GM13976 (cell line): ENCODE measurements at regions not wholly inside any gene's neighbourhood (a gene's known extent, or its start where the extent isn't known, plus 50 kb on each side); places are given as distances from the start of the nearest gene placed in this dataset.

Experiments used
- DNase-seq: peaks from one replicate; pipeline ENCODE4 v3.0.0; 2012; ENCODE audit warnings: low spot score
- CTCF ChIP-seq: IDR thresholded peaks from 2 replicates; pipeline ENCODE4 v1.5.1; 2012; ENCODE audit warnings: borderline replicate concordance, mild to moderate bottlenecking; ENCODE audit not compliant: insufficient read depth; ENCODE audit errors: extremely low read depth, missing control alignments, control extremely low read depth
- in situ Hi-C: fragments of 300-500 bp; cut with MboI; formaldehyde crosslinking; loops from one replicate; pipeline ENCODE4 v1.12.0; 2022; ENCODE audit warnings: low sequenced_read_pairs, mixed read lengths, inconsistent platforms; ENCODE audit not compliant: unreplicated experiment

- no peak for TF ChIP-seq CTCF
- no peak for DNase-seq
- in situ Hi-C loops, result no loop called here
Measured at GRCh38 chr1:18011703-18012102, 95.9 kb upstream of the IGSF21 start.

DNA sequence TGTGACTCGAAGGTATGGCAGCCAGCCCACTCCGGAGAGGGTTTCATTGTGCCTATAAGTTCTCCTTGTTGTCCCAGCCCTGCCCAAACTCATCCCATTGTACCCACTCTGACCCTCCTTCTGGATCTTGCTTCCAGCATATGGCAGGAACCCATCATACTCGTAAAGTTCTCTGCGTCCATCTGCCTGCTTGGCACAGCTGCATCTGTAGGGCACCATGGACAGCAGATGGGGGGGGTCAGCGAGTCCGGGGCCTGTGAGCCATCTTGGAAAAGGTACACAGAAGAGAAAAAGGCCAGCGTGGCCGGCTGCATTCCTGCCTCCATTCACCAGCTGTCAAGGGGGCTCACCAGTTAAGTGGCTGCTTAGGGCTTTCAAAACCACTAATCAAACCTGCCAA lies 94.9 kb upstream of the IGSF21 start:
- DNase-seq, result no peak
- in situ Hi-C loops, result no loop called here
- no peak for TF ChIP-seq CTCF

DNA sequence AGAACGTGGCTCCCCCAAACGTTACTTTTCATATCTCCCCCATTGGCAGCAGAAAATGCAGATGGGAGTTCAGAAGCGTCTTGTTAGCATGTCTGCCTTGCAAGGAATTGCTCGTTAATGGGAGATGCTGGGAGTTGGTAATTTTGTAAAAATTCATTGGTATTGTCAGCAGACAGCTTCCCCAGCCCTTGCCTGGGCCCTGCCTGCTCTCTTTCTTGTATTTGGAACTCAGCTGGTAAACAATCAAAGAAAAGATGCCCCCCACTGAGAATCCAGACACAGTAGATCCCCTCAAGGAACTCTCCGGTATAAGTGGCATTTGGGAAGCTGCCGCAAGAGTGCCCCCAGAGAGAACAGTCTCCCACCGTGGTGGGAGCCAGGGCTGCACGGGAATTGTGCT lies 94.4 kb upstream of the IGSF21 start:
- no peak for DNase-seq
- in situ Hi-C loops, result no loop called here
- TF ChIP-seq CTCF, result no peak

- in situ Hi-C loops, result no loop called here
- no peak for TF ChIP-seq CTCF
- DNase-seq, result no peak
Measured at GRCh38 chr1:18015719-18016118, 91.9 kb upstream of the IGSF21 start.

DNA sequence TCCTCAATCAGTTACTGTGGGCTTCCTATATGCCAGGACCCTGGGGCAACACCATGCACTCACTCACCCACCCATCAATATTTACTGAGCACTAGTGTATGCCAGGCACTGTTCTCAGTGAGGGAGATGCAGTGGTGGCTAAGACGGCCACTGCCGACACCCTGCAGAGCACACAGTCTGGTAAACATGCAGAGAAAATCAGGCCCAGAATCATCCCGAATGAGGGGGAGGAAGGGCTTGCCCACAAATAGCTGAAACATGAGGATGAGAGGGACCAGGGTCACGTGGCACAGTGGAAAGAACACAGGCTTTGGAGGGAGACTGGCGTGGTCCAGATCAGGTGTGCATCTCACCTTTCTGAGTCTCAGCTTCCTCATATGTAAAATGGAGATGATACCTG lies 89.2 kb upstream of the IGSF21 start:
- no peak for TF ChIP-seq CTCF
- no peak for DNase-seq
- in situ Hi-C loops, result no loop called here

- DNase-seq, result no peak
- TF ChIP-seq CTCF, result no peak
- in situ Hi-C loops, result no loop called here
Measured at GRCh38 chr1:18020021-18020817, 87.4 kb upstream of the IGSF21 start.
